K562 (cell line): ENCODE measurements at regions not wholly inside any gene's neighbourhood (a gene's known extent, or its start where the extent isn't known, plus 50 kb on each side); places are given as distances from the start of the nearest gene placed in this dataset.

Source experiments
- ATAC-seq: fragments of 200-7000 bp; cut with Tn5 transposase; 3 replicates; pipeline ENCODE4 v1.9.1; 2020; ENCODE audit warnings: moderate library complexity
- BruUV-seq: library from RNA; stranded (reverse); fragments of 400-500 nt; replicated peaks from 2 replicates; lab custom pipeline; 2021; lab: Mats Ljungman, UMichigan
- CTCF ChIA-PET: fragments of 300-600 bp; formaldehyde crosslinking; extraction: SDS; loops from one replicate; lab custom pipeline; 2021; ENCODE audit warnings: low intra/inter-chr PET ratio; lab: Yijun Ruan, JAX
- POLR2A ChIA-PET: fragments of 300-600, 350-650 bp; sonication (Branson Sonifier 250); formaldehyde crosslinking; extraction: SDS; loops from one replicate; lab custom pipeline; 2021; ENCODE audit warnings: antibody characterized with exemption, inconsistent platforms; lab: Yijun Ruan, JAX
- DNase-seq, 4 experiments: peaks; one replicate each; pipeline versions ENCODE4 v3.0.0 to v3.0.0-alpha.2; 2011 to 2018; ENCODE audit warnings: low spot score in 3 of 4, mixed read lengths in 3 of 4; ENCODE audit errors: extremely low read depth in 1 of 4
- FAIRE-seq: peaks from 2 replicates; lab custom pipeline; 2011; peaks lifted over from hg19 to GRCh38; lab: Jason Lieb, UNC
- H2AFZ ChIP-seq: 2 replicates; pipeline ENCODE4 v1.6.0; 2011; ENCODE audit warnings: low read depth, low read length, control low read depth, inconsistent platforms
- H3K27ac ChIP-seq: fragments of 200-600 bp; 3 replicates; pipeline ENCODE4 v1.8.0; 2011; ENCODE audit warnings: low read depth, mild to moderate bottlenecking, control low read depth, inconsistent platforms, low read length, moderate library complexity, mixed read lengths; ENCODE audit errors: extremely low read depth
- H3K27me3 ChIP-seq, 2 experiments: fragments of 300-600 bp in 1 of 2; 2 replicates in 1 of 2; 3 replicates in 1 of 2; pipeline versions ENCODE4 v1.6.0 to v1.8.0; 2011; ENCODE audit warnings: inconsistent platforms in 2 of 2, low read length in 2 of 2, mild to moderate bottlenecking in 1 of 2, mixed read lengths in 1 of 2, moderate library complexity in 1 of 2; ENCODE audit not compliant: control insufficient read depth in 2 of 2, insufficient read depth in 2 of 2
- H3K36me3 ChIP-seq: fragments of 300-600 bp; 3 replicates; pipeline ENCODE4 v1.8.0; 2011; ENCODE audit warnings: mild to moderate bottlenecking, low read length, inconsistent platforms; ENCODE audit not compliant: control insufficient read depth, insufficient read depth
- H3K4me1 ChIP-seq, 2 experiments: fragments of 200-600 bp in 1 of 2; replicated peaks in 1 of 2; 2 replicates in 1 of 2; 3 replicates in 1 of 2; pipeline versions ENCODE4 v1.5.1 to v1.8.0; 2011; ENCODE audit warnings: inconsistent platforms in 2 of 2, low read length in 2 of 2, mild to moderate bottlenecking in 1 of 2, mixed read lengths in 1 of 2, moderate library complexity in 1 of 2; ENCODE audit not compliant: control insufficient read depth in 2 of 2, insufficient read depth in 2 of 2
- H3K4me2 ChIP-seq: 2 replicates; pipeline ENCODE4 v1.6.1; 2011; ENCODE audit warnings: low read length, control low read depth, inconsistent platforms, mixed read lengths; ENCODE audit not compliant: insufficient read depth
- H3K4me3 ChIP-seq: fragments of 200-600 bp; sonication (generic), shearing (Covaris generic); 2 replicates; pipeline ENCODE4 v1.5.1; 2016; ENCODE audit warnings: control low read depth, inconsistent platforms
- H3K79me2 ChIP-seq: fragments of 200-600 bp; 3 replicates; pipeline ENCODE4 v1.8.0; 2011; ENCODE audit warnings: low read length, inconsistent platforms; ENCODE audit not compliant: control insufficient read depth, insufficient read depth
- H3K9ac ChIP-seq, 2 experiments: 2 replicates each; pipeline versions ENCODE4 v1.6.0 to v1.6.1; 2011; ENCODE audit warnings: low read depth in 2 of 2, low read length in 2 of 2, control low read depth in 1 of 2, inconsistent platforms in 1 of 2, mild to moderate bottlenecking in 1 of 2, mixed read lengths in 1 of 2; ENCODE audit not compliant: insufficient read depth in 1 of 2
- H3K9me1 ChIP-seq: one replicate; pipeline ENCODE4 v1.6.0; 2011; ENCODE audit warnings: inconsistent platforms, mild to moderate bottlenecking, low read length, moderate library complexity; ENCODE audit not compliant: control insufficient read depth, insufficient read depth
- H3K9me3 ChIP-seq: replicated peaks from 2 replicates; pipeline ENCODE4 v1.5.1; 2011; ENCODE audit warnings: low read depth, low read length, inconsistent platforms; ENCODE audit not compliant: control insufficient read depth, insufficient read depth
- H4K20me1 ChIP-seq: replicated peaks from 2 replicates; pipeline ENCODE4 v1.6.1; 2011; ENCODE audit warnings: low read length, inconsistent platforms, mixed read lengths; ENCODE audit not compliant: control insufficient read depth, insufficient read depth
- ARID3A ChIP-seq: IDR thresholded peaks from 2 replicates; pipeline ENCODE4 v1.6.1; 2012; ENCODE audit warnings: low read depth, low read length, improper control_type of control experiment, borderline replicate concordance
- BDP1 ChIP-seq: IDR thresholded peaks from 3 replicates; pipeline ENCODE4 v1.6.1; 2011; ENCODE audit not compliant: insufficient read length, insufficient read depth
- CBX3 ChIP-seq, 2 experiments: IDR thresholded peaks; 1 replicate in 1 of 2; 2 replicates in 1 of 2; pipeline ENCODE4 v1.6.1; 2012; ENCODE audit warnings: inconsistent platforms in 2 of 2, low read length in 2 of 2, borderline replicate concordance in 1 of 2, control low read depth in 1 of 2
- CLOCK ChIP-seq: fragments of 250-450 bp; sonication (Bioruptor Pico); IDR thresholded peaks from 2 replicates; pipeline ENCODE4 v1.4.0; 2020; ENCODE audit warnings: mild to moderate bottlenecking, moderate library complexity, borderline replicate concordance
- FOXJ3 ChIP-seq: sonication (generic); formaldehyde crosslinking; IDR thresholded peaks from 2 replicates; pipeline ENCODE4 v1.4.0; 2020; ENCODE audit warnings: mild to moderate bottlenecking, missing genetic modification reagents
- GABPA ChIP-seq: fragments of 200-800 bp; sonication (Bioruptor generic); conservative IDR thresholded peaks from 2 replicates; pipeline ENCODE4 v1.6.1; 2016; ENCODE audit warnings: low read depth, missing genetic modification characterization, missing compliant biosample characterization
- GABPB1 ChIP-seq: sonication (generic); formaldehyde crosslinking; IDR thresholded peaks from 2 replicates; pipeline ENCODE4 v1.8.0; 2022; ENCODE audit warnings: mild to moderate bottlenecking, missing genetic modification reagents
- GATAD2B ChIP-seq: fragments of 450-650 bp; IDR thresholded peaks from 2 replicates; pipeline ENCODE4 v1.6.1; 2017; ENCODE audit warnings: mild to moderate bottlenecking, borderline replicate concordance
- PHB2 ChIP-seq: fragments of 450-650 bp; IDR thresholded peaks from 2 replicates; pipeline ENCODE4 v1.6.1; 2017; ENCODE audit warnings: low read depth
- RBM34 ChIP-seq: fragments of 200-400 bp; formaldehyde crosslinking; IDR thresholded peaks from 2 replicates; pipeline ENCODE4 v1.6.1; 2018; ENCODE audit warnings: low read length, borderline replicate concordance; ENCODE audit not compliant: insufficient read depth
- SPI1 ChIP-seq: IDR thresholded peaks from 2 replicates; pipeline ENCODE4 v1.6.1; 2011; ENCODE audit warnings: low read depth, low read length, control low read depth, borderline replicate concordance
- SRSF3 ChIP-seq: fragments of 200-400 bp; formaldehyde crosslinking; IDR thresholded peaks from 2 replicates; pipeline ENCODE4 v1.6.1; 2016; ENCODE audit warnings: mild to moderate bottlenecking, low read length, moderate library complexity; ENCODE audit not compliant: insufficient read depth
- TBL1XR1 ChIP-seq, 2 experiments: IDR thresholded peaks; 2 replicates each; pipeline ENCODE4 v1.6.1; 2012; ENCODE audit warnings: improper control_type of control experiment in 2 of 2, low read length in 2 of 2, mild to moderate bottlenecking in 1 of 2
- TSHZ1 ChIP-seq: fragments of 250-450 bp; sonication (Bioruptor Pico); IDR thresholded peaks from 2 replicates; pipeline ENCODE4 v1.4.0; 2020; ENCODE audit warnings: mild to moderate bottlenecking, moderate library complexity
- ZNF146 ChIP-seq: IDR thresholded peaks from one replicate; pipeline ENCODE4 v1.6.1; 2018; ENCODE audit warnings: missing compliant biosample characterization; ENCODE audit not compliant: unreplicated experiment
- ZNF589 ChIP-seq: fragments of 200-800 bp; sonication (Bioruptor generic); IDR thresholded peaks from 2 replicates; pipeline ENCODE4 v1.6.1; 2016; ENCODE audit warnings: low read depth, missing genetic modification characterization, missing compliant biosample characterization
- WGBS: fragments of 100-300 bp; shearing (Covaris generic); methylation state at CpG from one replicate; pipeline ENCODE4 v1.1.6; 2016; ENCODE audit warnings: low coverage, mixed read lengths; ENCODE audit not compliant: insufficient coverage; ENCODE audit errors: missing lambda C conversion rate; 5-methylcytosine and 5-hydroxymethylcytosine counted together
- in situ Hi-C: fragments of 300-500 bp; cut with MboI; formaldehyde crosslinking; loops from 4 replicates; pipeline ENCODE4 v1.15.0; 2018; ENCODE audit warnings: inconsistent platforms, mixed read lengths
- intact Hi-C: fragments of 100-400 bp; cut with micrococcal nuclease; formaldehyde crosslinking; loops from 2 replicates; pipeline ENCODE4 v1.14.2; 2022

GRCh38 chr2:125684932-125685331 is 971.0 kb upstream of the GYPC start:
- no TSS peak for BruUV-seq
- DNase-seq (peak in 1 of 4 experiments; percentile 0), ATAC-seq (no peak), FAIRE-seq (no peak)
- Histone ChIP-seq H3K9me1 (no peaks in the 10 kb centered on the region), H3K4me2 (no peak overlapping the region), H3K9ac (no peak overlapping the region), H3K27ac (no peak overlapping the region), H3K4me3 (no peak overlapping the region), H3K4me1 (no peaks in the 10 kb centered on the region), H3K27me3 (no peaks in the 10 kb centered on the region), H3K36me3 (no peaks in the 10 kb centered on the region), H3K79me2 (no peaks in the 10 kb centered on the region), H3K9me3 (no peaks in the 10 kb centered on the region), H4K20me1 (no peaks in the 10 kb centered on the region), H2AFZ (no peak overlapping the region)
- CTCF ChIA-PET = no interaction called here
- 0% methylated on average over 2 of the region's 2 CpGs for WGBS
- in situ Hi-C loops = no loop called here
- POLR2A ChIA-PET = interaction anchor here (1.0 kb wide), 1 partner anchor 11 kb away, joined by 4 read pairs; no protein-coding TSS in a partner anchor
- intact Hi-C loops = no loop called here
- TF ChIP-seq TBL1XR1 (IDR thresholded peaks at IDR 0.05; ENCODE audit: low read length in 2 of 2) (no peak), CLOCK (CRISPR knock-in tag) (no peak), RBM34 (no peak), CBX3 (IDR thresholded peaks at IDR 0.05; ENCODE audit: borderline replicate concordance in 1 of 2, low read length in 2 of 2) (no peak), TSHZ1 (CRISPR knock-in tag) (no peak), ZNF589 (CRISPR knock-in tag) (no peak), ARID3A (no peak), BDP1 (no peak), GATAD2B (no peak), PHB2 (no peak), SPI1 (no peak), SRSF3 (no peak), GABPB1 (CRISPR knock-in tag) (no peak), FOXJ3 (CRISPR knock-in tag) (no peak), GABPA (tag) (no peak), ZNF146 (CRISPR knock-in tag) (no peak)
